Activated CD8-positive, alpha-beta T cell treated with anti-CD3 and anti-CD28 coated beads for 36 hours (primary cell): ENCODE measurements at regions not wholly inside any gene's neighbourhood (a gene's known extent, or its start where the extent isn't known, plus 50 kb on each side); places are given as distances from the start of the nearest gene placed in this dataset.

Experiments
- ATAC-seq: fragments of 200-7000 bp; cut with Tn5 transposase; one replicate; pipeline ENCODE4 v1.10.0; 2021; ENCODE audit warnings: mild to moderate bottlenecking, moderate library complexity
- CTCF ChIA-PET: fragments of 350-600 bp; sonication (Branson Sonifier 250); formaldehyde crosslinking; loops from one replicate; lab custom pipeline; 2021; ENCODE audit warnings: antibody characterized with exemption; lab: Charles Lee
- POLR2A ChIA-PET: fragments of 350-600 bp; sonication (Branson Sonifier 250); formaldehyde crosslinking; loops from one replicate; lab custom pipeline; 2021; ENCODE audit warnings: antibody characterized with exemption; lab: Charles Lee
- DNase-seq: peaks from one replicate; pipeline ENCODE4 v3.0.0-alpha.2; 2020
- H3K27ac Mint-ChIP-seq: one replicate; pipeline ENCODE4 v1.8.0; 2021; ENCODE audit warnings: mild to moderate bottlenecking, mixed read lengths
- H3K27me3 Mint-ChIP-seq: one replicate; pipeline ENCODE4 v1.8.0; 2021; ENCODE audit warnings: mixed read lengths
- H3K36me3 Mint-ChIP-seq: one replicate; pipeline ENCODE4 v1.8.0; 2021; ENCODE audit warnings: low read depth, mixed read lengths
- H3K4me1 Mint-ChIP-seq: one replicate; pipeline ENCODE4 v1.8.0; 2021; ENCODE audit warnings: low read depth, mixed read lengths
- H3K4me3 Mint-ChIP-seq: one replicate; pipeline ENCODE4 v1.8.0; 2021; ENCODE audit warnings: mild to moderate bottlenecking, moderate library complexity, mixed read lengths
- H3K9me3 Mint-ChIP-seq: one replicate; pipeline ENCODE4 v1.8.0; 2021; ENCODE audit warnings: mixed read lengths
- intact Hi-C: fragments of 100-400 bp; cut with micrococcal nuclease; formaldehyde crosslinking; loops from one replicate; pipeline ENCODE4 v1.10.0; 2022
- TF ChIP-seq, protein P1 (sequence below): fragments of 200-600 bp; IDR thresholded peaks from one replicate; pipeline ENCODE4 v1.8.0; 2022; ENCODE audit warnings: antibody characterized with exemption, mild to moderate bottlenecking

DNA sequence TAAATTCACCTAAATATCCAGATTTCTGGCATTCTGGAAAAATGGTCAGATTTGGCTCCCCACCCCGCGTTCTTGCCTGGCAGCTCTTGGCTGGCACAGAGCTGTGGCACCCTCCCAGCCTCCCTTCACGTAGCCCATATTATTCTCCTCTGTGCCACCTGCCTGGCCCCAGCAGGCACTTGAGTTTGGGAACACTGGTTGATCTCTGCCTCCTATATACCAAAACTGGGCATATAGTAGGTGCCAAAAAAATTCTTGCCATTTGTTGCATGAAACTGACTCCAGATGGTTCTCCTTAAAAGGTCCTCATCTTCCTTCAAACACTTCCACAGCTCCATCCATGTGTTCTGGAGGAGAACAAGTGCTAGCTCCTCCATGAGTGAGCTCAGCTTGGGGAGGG is 167.0 kb downstream of the RPS24 start:
- intact Hi-C loops: no loop called here

DNA sequence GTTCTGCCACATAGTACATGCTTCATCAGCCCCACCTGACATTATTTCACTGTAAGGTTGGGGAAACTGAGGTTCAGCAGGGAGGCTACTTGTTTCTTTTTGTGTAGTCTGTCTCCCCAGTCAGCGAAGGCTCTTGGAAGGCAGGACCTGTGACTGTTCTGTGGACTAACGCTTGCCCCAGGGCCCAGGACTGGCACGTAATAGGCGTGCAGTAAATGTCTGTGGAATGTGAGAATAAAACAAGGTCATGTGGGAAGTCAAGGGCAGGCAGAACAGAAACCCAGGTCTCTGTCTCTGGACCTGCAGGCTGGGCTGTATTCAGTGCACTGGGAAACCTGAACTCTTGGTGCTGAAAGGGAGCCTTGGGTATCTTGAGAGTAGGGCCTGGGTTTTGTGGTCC is 168.7 kb downstream of the RPS24 start:
- ChIA-PET CTCF (no interaction called here), POLR2A (interaction anchor here (1.2 kb wide), 1 partner anchor 18 kb away, joined by 3 read pairs; no protein-coding TSS in a partner anchor)
- DNase-seq: no peak
- no peak overlapping the region for H3K27ac Mint-ChIP-seq
- peaks cover 9% of the 10 kb centered on the region for H3K4me1 Mint-ChIP-seq
- TF ChIP-seq, protein P1, sequence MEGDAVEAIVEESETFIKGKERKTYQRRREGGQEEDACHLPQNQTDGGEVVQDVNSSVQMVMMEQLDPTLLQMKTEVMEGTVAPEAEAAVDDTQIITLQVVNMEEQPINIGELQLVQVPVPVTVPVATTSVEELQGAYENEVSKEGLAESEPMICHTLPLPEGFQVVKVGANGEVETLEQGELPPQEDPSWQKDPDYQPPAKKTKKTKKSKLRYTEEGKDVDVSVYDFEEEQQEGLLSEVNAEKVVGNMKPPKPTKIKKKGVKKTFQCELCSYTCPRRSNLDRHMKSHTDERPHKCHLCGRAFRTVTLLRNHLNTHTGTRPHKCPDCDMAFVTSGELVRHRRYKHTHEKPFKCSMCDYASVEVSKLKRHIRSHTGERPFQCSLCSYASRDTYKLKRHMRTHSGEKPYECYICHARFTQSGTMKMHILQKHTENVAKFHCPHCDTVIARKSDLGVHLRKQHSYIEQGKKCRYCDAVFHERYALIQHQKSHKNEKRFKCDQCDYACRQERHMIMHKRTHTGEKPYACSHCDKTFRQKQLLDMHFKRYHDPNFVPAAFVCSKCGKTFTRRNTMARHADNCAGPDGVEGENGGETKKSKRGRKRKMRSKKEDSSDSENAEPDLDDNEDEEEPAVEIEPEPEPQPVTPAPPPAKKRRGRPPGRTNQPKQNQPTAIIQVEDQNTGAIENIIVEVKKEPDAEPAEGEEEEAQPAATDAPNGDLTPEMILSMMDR: no peak
- H3K36me3 Mint-ChIP-seq: no peaks in the 10 kb centered on the region
- H3K4me3 Mint-ChIP-seq: no peak overlapping the region
- intact Hi-C loops: no loop called here
- ATAC-seq: no peak
- no peaks in the 10 kb centered on the region for H3K27me3 Mint-ChIP-seq
- H3K9me3 Mint-ChIP-seq: no peaks in the 10 kb centered on the region

More for the DNA sequence above, 167.0 kb downstream of the RPS24 start:
- DNase-seq (no peak), ATAC-seq (no peak)
- Mint-ChIP-seq H3K4me3 (no peak overlapping the region), H3K9me3 (no peaks in the 10 kb centered on the region), H3K27ac (no peak overlapping the region), H3K4me1 (peaks cover 7% of the 10 kb centered on the region), H3K27me3 (no peaks in the 10 kb centered on the region), H3K36me3 (no peaks in the 10 kb centered on the region)
- TF ChIP-seq, protein P1: no peak
- POLR2A ChIA-PET: no interaction called here
- CTCF ChIA-PET: no interaction called here

DNA sequence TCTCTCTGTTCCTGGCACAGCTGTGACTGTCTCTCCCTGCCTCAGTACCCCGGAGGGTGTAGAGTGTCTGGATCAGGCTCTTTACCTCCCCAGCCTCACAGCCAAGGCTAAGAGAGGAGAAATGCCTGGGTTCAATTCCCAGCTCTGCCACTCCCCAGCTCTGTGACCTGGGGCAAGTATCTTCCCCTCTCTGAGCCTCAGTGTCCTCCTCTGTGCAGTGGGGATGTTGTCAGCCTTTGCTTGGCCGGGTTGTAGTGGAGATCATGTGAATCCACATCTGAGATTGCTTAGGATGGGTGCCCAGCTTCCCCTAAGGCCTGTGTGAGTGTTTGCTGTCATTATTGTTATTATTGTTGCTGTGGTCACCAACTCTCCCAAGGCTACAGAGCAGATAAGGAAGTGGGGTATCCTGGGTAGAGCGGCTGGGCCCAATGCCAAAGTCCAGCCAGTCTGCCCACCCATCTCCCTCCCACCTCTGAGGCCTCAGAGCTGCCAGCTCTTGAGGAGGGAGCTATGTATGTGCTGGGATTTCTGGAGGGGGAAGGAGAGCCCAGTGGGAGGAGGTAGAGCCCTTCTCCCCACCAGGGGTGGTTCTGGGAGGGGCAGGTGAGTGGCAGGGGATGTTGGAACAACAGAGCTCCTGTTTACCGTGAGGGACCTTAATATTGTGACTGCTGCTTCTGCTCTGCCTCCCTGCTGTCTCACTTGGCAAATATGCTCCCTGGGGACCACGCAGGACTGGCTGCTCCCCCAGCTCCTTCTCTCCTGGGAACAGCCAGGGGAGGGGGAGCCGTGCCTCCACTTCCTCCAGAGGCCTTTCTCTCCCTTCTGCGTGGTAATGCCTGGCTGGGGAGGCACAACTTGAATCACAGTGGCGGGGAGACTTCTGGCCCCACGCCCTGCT is 170.5 kb downstream of the RPS24 start:
- no peak overlapping the region for H3K27ac Mint-ChIP-seq

DNA sequence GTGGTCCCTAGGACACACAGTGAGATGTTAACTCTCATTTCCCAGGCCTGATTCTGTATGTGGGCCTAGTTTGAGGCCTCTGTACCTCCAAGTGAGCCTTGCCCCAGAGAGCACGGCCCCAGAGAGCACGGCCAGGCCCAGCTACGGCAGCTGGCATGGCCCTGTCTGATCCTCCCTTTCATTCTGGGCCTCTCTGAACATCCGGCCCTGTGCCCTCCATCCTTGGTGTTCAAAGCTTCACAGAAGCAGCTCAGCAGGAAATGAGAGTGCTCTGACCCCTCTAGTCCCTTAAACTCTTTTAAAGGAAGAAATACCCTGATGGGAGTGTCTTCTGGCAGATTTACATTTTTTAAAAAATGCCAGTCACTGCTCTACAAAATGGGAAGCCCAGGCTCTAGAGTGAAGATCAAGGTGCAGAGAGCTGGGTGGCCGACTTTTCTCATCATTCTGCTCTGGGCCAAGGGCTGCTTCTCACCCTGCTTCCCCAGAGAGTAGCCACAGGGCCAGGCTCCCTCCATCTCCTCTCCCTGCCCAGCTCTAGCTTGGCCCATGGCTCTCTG is 171.9 kb downstream of the RPS24 start:
- POLR2A ChIA-PET: no interaction called here
- ATAC-seq: peak; percentile 82

More for the DNA sequence above, 170.5 kb downstream of the RPS24 start:
- Mint-ChIP-seq H3K36me3 (no peaks in the 10 kb centered on the region), H3K27me3 (no peaks in the 10 kb centered on the region), H3K4me1 (peaks cover 9% of the 10 kb centered on the region), H3K9me3 (no peaks in the 10 kb centered on the region), H3K4me3 (no peak overlapping the region)
- POLR2A ChIA-PET: interaction anchor here (0.6 kb wide), 1 partner anchor 15 kb away, joined by 3 read pairs; no protein-coding TSS in a partner anchor
- DNase-seq (no peak), ATAC-seq (no peak)
- intact Hi-C loops: no loop called here
- CTCF ChIA-PET: interaction anchor here (0.7 kb wide), 1 partner anchor 157 kb away, joined by 3 read pairs; no protein-coding TSS in a partner anchor
- TF ChIP-seq, protein P1: no peak

More for the DNA sequence above, 171.9 kb downstream of the RPS24 start:
- H3K4me3 Mint-ChIP-seq: no peak overlapping the region
- intact Hi-C loops: no loop called here
- peaks cover 9% of the 10 kb centered on the region for H3K4me1 Mint-ChIP-seq
- CTCF ChIA-PET: interaction anchor here (1.2 to 2.0 kb wide), 2 partner anchors 97 to 158 kb away, joined by 3 to 5 read pairs; no protein-coding TSS in a partner anchor
- H3K36me3 Mint-ChIP-seq: no peaks in the 10 kb centered on the region
- peak; percentile 19 for DNase-seq
- TF ChIP-seq, protein P1: no peak
- H3K27ac Mint-ChIP-seq: peak overlapping the region; percentile 57
- no peaks in the 10 kb centered on the region for H3K9me3 Mint-ChIP-seq
- H3K27me3 Mint-ChIP-seq: no peaks in the 10 kb centered on the region
